Stimulated activated CD8-positive, alpha-beta memory T cell treated with anti-CD3 and anti-CD28 coated beads, Interleukin-15, amount 100 ng/mL, for 24 hours (primary cell): ENCODE measurements at regions not wholly inside any gene's neighbourhood (a gene's known extent, or its start where the extent isn't known, plus 50 kb on each side); places are given as distances from the start of the nearest gene placed in this dataset.
"Not testable (repeated sequence)": the region's sequence is repeated elsewhere in the genome, so short reads cannot be mapped to it uniquely, and the experiment has no call there.

Experiments
- DNase-seq: peaks from one replicate; pipeline ENCODE4 v3.0.0-alpha.2; 2020; ENCODE audit warnings: low read depth

- no peak for DNase-seq
Observed at GRCh38 chr6:37078814-37079213, 73.4 kb downstream of the FGD2 start.

GRCh38 chr6:37081042-37081607 lies 75.7 kb downstream of the FGD2 start:
- DNase-seq: no peak

- no peak for DNase-seq
Observed at GRCh38 chr6:37082390-37083130, 77.1 kb downstream of the FGD2 start.

- DNase-seq: no peak
Observed at GRCh38 chr6:37083243-37084138, 78.0 kb downstream of the FGD2 start.

GRCh38 chr6:37084665-37085064 lies 79.2 kb downstream of the FGD2 start:
- not testable (repeated sequence) for DNase-seq

GRCh38 chr6:37085198-37085597 lies 79.7 kb downstream of the FGD2 start:
- no peak for DNase-seq

- DNase-seq: no peak
Observed at GRCh38 chr6:37088897-37089296, 81.1 kb upstream of the PIM1 start.

- no peak for DNase-seq
Observed at GRCh38 chr6:37089783-37090182, 80.2 kb upstream of the PIM1 start.

GRCh38 chr6:37091104-37091503 lies 78.8 kb upstream of the PIM1 start:
- DNase-seq: not testable (repeated sequence)

- DNase-seq: not testable (repeated sequence)
Observed at GRCh38 chr6:37091586-37091985, 78.4 kb upstream of the PIM1 start.

- DNase-seq: no peak
Observed at GRCh38 chr6:37092923-37093727, 76.8 kb upstream of the PIM1 start.

GRCh38 chr6:37093728-37094069 lies 76.3 kb upstream of the PIM1 start:
- DNase-seq: no peak

- no peak for DNase-seq
Observed at GRCh38 chr6:37095997-37096396, 74.0 kb upstream of the PIM1 start.

GRCh38 chr6:37097335-37097734 lies 72.6 kb upstream of the PIM1 start:
- no peak for DNase-seq

- no peak for DNase-seq
Observed at GRCh38 chr6:37099442-37099841, 70.5 kb upstream of the PIM1 start.

GRCh38 chr6:37100745-37101144 lies 69.2 kb upstream of the PIM1 start:
- no peak for DNase-seq

GRCh38 chr6:37101991-37102298 lies 68.0 kb upstream of the PIM1 start:
- no peak for DNase-seq

- peak; percentile 28 for DNase-seq
Observed at GRCh38 chr6:37102299-37103168, 67.4 kb upstream of the PIM1 start.

- no peak for DNase-seq
Observed at GRCh38 chr6:37103169-37104039, 66.5 kb upstream of the PIM1 start.

- DNase-seq: no peak
Observed at GRCh38 chr6:37104824-37105147, 65.2 kb upstream of the PIM1 start.
